Forelimb muscle (tissue), 1 donor: ENCODE measurements at regions not wholly inside any gene's neighbourhood (a gene's known extent, or its start where the extent isn't known, plus 50 kb on each side); places are given as distances from the start of the nearest gene placed in this dataset.
"Not testable (repeated sequence)": the region's sequence is repeated elsewhere in the genome, so short reads cannot be mapped to it uniquely, and the experiment has no call there.

ENCODE experiments used
- DNase-seq: peaks from one replicate; pipeline ENCODE4 v3.0.0-alpha.2; 2013; ENCODE audit warnings: low read depth

GRCh38 chr7:8809320-8809719 lies 375.9 kb downstream of the NXPH1 start:
- no peak for DNase-seq

GRCh38 chr7:8817448-8818036 lies 384.1 kb downstream of the NXPH1 start:
- DNase-seq, result no peak

- DNase-seq, result no peak
These were observed 385.0 kb downstream of the NXPH1 start for GRCh38 chr7:8818406-8818805.

- no peak for DNase-seq
These were observed 389.2 kb downstream of the NXPH1 start for GRCh38 chr7:8822595-8822994.

- DNase-seq, result no peak
These were observed 390.1 kb downstream of the NXPH1 start for GRCh38 chr7:8823486-8823885.

- DNase-seq, result no peak
These were observed 393.9 kb downstream of the NXPH1 start for GRCh38 chr7:8827329-8827728.

GRCh38 chr7:8829100-8829499 lies 395.7 kb downstream of the NXPH1 start:
- DNase-seq, result no peak

- no peak for DNase-seq
These were observed 398.0 kb downstream of the NXPH1 start for GRCh38 chr7:8831376-8831775.

GRCh38 chr7:8833355-8833754 lies 399.9 kb downstream of the NXPH1 start:
- no peak for DNase-seq

- no peak for DNase-seq
These were observed 407.8 kb downstream of the NXPH1 start for GRCh38 chr7:8841171-8841570.

- no peak for DNase-seq
These were observed 438.3 kb downstream of the NXPH1 start for GRCh38 chr7:8871716-8872115.

GRCh38 chr7:8881916-8882315 lies 448.5 kb downstream of the NXPH1 start:
- no peak for DNase-seq

- DNase-seq, result no peak
These were observed 452.1 kb downstream of the NXPH1 start for GRCh38 chr7:8885480-8886000.

- not testable (repeated sequence) for DNase-seq
These were observed 456.9 kb downstream of the NXPH1 start for GRCh38 chr7:8890346-8890745.

GRCh38 chr7:8893775-8894174 lies 460.4 kb downstream of the NXPH1 start:
- no peak for DNase-seq

- no peak for DNase-seq
These were observed 473.1 kb downstream of the NXPH1 start for GRCh38 chr7:8906396-8907075.

GRCh38 chr7:8908889-8909288 lies 475.5 kb downstream of the NXPH1 start:
- no peak for DNase-seq

- no peak for DNase-seq
These were observed 480.3 kb downstream of the NXPH1 start for GRCh38 chr7:8913682-8914081.

- DNase-seq, result no peak
These were observed 488.4 kb downstream of the NXPH1 start for GRCh38 chr7:8921807-8922206.

- DNase-seq, result no peak
These were observed 489.3 kb downstream of the NXPH1 start for GRCh38 chr7:8922726-8923125.

GRCh38 chr7:8923164-8923806 lies 489.9 kb downstream of the NXPH1 start:
- DNase-seq, result no peak

GRCh38 chr7:8931906-8932646 lies 498.7 kb downstream of the NXPH1 start:
- no peak for DNase-seq
